ENCODE measurements at regions not wholly inside any gene's neighbourhood (a gene's known extent, or its start where the extent isn't known, plus 50 kb on each side); places are given as distances from the start of the nearest gene placed in this dataset.

GRCh38 chr5:44868541-44868940 lies 59.8 kb downstream of the MRPS30 start:
- DNase-seq: no peak

- no peak for DNase-seq
These were observed 61.2 kb downstream of the MRPS30 start for GRCh38 chr5:44869928-44870327.

GRCh38 chr5:44870430-44870829 lies 61.7 kb downstream of the MRPS30 start:
- DNase-seq: no peak

DNA sequence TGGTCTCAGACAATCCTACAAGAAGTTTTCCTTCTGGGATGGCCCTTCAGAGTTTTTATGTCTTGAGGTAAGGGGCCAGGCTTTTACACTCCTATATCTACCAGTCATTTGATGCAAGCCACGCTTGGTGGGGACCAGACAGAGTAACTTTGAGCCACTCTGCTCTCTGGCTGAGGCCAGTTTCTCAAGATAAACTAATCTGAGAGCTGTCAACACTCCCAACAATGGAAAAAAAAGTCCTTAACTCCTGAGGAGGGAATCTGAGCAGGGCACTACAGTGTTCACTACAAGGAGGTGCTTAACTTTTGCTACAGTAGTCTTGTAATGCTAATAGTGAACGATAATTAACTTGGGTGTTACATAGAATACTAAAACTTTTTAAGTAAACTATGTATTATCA lies 62.7 kb downstream of the MRPS30 start:
- DNase-seq: no peak

DNA sequence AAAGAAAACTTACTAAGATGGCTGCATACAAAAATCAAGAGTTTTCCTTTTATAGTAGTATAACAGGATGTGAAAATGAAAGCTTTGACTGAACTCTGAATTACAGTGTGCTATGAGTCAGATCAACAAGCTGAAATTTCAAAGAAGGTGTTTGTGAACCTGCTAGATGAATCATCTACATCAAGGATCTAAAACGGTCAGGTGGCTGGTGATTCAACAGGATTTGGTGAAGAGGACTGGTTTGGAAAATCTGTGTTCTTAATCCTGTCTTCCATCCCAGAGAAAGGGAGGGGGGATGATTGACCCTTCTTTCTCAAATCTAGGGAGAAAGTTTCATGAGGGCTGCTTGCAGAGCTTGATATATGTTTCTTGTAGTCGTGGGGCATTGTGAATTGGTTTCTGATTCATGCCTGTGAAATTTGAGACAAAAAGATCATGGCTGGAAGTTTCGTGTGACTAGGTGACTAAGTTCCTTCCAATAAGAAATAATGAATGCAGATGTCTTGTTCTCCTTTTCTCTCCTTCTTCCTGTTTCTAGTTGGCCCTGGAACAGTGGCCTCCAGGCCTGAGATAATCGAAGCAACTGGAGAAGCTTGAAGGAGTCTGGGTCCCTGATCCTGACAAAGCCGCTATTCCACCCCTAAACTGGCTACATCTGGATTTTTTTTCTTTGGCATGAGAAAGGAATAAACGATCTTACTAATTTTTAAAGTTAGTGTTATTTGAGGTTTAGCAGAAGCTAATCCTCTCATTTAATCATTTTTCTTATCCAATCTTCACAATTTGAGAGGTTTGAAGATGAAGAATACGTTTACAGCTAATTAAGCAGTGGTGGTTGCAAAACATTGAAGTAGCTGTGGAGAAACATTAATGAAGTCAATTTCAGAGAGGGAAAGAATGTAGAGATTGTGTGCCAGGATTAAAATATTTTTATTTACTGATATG lies 67.2 kb downstream of the MRPS30 start:
- DNase-seq: no peak

GRCh38 chr5:44881266-44881665 lies 72.5 kb downstream of the MRPS30 start:
- no peak for DNase-seq

GRCh38 chr5:44884036-44884435 lies 75.3 kb downstream of the MRPS30 start:
- no peak for DNase-seq

GRCh38 chr5:44885903-44886302 lies 77.2 kb downstream of the MRPS30 start:
- DNase-seq: no peak

DNA sequence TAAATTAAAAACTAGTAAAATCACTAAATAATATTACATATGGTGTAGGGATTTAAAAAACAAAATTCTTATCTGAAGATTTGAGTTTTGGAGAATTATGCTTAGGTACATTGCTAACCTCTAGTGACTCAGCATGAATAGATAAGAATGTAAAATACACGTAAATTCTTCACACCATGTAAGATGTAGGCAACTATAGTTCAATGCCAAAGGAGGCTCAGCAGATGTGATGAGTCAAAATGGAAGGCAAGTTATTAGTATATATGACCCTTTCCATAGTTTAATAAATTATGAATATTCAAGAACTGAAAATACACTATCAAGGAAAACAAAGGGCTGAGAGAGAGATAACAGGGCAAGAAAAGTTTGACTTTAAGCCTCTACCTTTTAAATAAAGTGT lies 79.0 kb downstream of the MRPS30 start:
- no peak for DNase-seq

- no peak for DNase-seq
These were observed 79.7 kb downstream of the MRPS30 start for GRCh38 chr5:44888435-44888834.

DNA sequence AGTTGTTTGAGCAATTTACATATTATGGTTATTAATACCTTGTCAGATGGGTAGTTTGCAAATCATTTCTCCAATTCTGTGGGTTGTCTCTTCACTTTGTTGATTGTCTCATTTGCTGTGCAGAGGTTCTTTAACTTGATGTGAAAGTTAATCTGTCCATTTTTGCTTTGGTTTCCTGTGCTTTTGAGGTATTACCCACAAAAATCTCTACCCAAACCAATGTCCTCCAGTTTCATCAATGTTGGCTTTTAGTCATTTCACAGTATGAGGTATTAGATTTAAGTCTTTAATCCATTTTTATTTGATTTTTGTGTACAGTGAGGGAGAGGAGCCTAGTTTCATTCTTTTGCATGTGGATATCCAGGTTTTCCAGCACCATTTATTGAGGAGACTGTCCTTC lies 82.4 kb downstream of the MRPS30 start:
- no peak for DNase-seq

DNA sequence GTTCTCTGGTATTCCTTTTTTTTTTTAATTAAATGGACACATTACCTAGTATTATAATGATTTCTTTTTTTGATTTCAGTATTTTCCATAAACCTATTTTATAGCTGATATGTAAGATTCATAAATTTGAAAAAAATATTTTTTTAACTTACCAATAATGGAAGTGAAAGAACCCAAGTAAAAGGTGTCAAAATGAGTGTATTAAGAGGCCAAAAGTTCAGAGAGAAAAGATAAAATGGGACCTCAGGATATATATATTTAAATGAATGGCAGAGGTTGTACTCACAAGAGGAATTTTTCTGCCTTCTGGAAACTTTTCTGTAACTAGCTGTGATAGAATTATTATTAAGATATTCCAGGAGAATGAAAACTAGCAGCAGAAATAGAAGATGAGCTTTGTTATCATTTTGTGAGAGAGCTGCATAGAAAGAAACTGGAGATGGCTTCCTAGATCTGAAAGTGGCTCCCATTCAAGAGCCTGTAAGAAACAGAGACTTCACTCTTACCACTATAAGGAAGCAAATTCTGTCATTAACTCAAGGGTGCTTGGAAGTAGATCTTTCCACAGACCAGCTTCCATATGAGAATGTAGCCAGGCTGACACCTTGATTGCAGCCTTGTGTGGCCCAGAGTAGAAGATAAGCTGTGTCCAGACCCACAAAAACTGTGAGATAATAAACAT lies 91.7 kb downstream of the MRPS30 start:
- DNase-seq: no peak

DNA sequence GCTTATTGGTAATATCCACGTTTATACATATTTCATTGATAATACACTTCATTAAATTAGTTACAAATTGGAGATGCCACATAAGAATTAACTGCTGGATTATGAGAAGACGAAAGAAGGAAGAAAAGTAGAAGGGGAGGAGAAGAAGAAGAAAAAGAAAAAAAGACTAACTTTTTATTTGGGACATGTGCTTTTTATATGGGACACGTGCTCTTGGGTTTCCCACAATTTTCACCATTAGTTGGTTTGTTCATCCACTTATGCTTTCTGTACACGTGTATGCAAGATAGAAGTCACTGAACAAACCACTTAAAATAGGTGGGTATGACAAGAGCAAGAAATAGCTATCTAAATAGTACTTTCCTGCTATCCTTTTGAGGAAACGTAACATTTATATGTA lies 98.6 kb downstream of the MRPS30 start:
- DNase-seq: no peak

DNA sequence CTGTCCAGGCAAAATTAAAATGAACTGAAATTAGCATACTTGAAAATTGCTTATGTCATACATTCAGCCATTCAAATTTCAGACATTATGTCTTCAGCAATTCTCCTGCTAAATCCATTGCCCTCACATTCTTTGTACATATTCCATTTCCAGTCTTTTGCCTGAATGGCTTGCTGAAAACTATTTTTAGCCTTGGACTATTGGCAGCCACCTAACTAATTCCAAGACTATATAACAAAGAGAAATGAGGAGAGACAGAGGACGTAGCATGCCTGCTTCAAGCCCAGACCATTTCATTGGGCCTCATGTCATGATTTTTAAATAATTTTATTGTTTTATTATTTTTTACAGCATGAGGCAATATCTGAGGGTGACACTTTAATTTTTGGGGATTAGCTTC lies 100.3 kb downstream of the MRPS30 start:
- DNase-seq: no peak

GRCh38 chr5:44911501-44911900 lies 102.8 kb downstream of the MRPS30 start:
- DNase-seq: no peak

GRCh38 chr5:44914221-44914620 lies 105.5 kb downstream of the MRPS30 start:
- no peak for DNase-seq

DNA sequence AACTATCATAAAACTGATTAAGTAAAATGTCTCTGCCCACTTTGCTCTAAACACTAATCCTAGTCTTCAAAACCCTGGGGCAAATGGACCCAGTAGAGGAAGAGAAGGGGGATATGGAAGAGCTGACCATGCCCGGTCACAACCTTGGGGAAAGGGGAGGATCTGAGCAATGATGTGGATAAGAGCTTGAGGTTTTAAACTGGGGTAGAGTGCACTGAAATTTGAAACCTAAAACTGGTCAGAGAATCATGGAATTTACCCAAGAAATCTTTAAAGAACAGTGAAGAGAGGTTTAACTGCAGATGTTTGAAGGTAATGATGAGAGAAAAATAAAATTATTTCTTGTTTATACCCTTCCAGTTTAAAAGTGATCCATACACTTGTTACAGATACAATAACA lies 110.8 kb downstream of the MRPS30 start:
- no peak for DNase-seq

DNA sequence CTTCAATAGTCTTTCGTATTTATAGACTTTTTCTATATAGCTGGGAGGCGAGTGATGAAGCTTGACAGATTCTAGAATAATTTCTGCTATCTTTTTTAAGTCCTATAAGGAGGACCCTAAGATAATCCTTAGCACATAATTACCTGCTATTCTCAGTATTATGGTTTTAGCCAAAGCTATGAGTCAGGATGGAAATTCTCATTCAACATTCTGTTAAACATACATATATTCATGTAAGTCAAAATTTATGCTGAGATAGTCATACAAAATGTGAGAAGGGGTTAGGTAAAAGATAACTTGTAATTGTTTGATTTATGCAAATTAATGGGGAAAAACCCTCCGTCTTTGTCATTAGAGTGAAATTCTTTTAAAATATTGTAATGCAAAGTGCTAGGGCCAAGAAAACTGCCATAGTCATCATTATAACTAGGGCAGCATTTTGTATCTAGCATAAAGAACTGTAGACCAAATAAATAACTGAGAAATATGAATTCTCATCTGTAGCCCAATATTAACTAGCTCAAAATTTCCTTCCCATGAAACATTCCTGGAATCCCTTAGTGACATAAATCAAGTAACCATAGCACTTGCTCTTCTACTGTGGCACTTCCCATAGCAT lies 118.5 kb downstream of the MRPS30 start:
- no peak for DNase-seq

DNA sequence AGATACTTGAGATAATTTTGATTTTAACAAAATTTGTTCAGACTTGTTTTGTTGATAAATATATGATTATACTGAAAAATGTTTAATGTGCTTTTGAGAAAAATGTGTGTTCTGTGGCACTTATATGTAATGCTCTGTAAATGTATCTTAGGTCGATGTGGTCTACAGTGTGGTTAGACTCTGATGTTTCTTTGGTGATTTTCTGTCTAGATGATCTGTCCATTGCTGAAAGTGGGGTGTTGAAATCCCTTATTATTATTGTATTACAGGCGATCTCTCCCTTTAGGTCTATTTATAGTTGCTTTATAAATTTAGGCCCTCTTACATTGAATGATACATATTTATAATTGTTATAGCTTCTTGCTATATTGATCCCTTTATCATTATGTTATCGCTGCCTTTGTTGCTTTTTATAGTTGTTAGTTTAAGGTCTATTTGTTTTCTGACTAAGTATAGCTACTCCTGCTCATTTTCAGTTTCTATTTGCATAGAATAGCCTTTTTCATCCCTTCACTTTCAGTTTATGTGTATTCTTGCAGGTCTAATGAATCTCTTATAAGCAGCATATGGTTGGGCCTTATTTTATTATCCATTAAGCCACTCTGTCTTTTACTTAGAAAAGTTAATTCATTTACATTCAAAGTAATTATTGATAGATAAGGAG lies 124.3 kb downstream of the MRPS30 start:
- no peak for DNase-seq

DNA sequence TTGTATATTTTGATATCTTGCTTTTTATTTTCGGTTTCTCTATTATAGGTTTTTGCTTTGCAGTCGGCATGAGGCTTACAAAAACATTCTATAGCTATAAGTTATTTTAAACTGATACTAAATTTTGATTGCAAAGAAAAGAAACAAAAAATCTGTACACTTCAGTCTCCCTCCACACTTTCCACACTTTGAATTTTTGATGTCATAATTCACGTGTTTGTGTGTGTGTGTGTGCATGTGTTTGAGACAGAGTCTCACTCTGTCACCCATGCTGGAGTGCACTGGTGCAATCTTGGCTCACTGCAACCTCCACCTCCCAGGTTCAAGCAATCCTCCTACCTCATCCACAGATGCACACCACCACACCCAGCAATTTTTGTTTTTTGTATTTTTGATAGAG lies 124.9 kb downstream of the MRPS30 start:
- no peak for DNase-seq

DNA sequence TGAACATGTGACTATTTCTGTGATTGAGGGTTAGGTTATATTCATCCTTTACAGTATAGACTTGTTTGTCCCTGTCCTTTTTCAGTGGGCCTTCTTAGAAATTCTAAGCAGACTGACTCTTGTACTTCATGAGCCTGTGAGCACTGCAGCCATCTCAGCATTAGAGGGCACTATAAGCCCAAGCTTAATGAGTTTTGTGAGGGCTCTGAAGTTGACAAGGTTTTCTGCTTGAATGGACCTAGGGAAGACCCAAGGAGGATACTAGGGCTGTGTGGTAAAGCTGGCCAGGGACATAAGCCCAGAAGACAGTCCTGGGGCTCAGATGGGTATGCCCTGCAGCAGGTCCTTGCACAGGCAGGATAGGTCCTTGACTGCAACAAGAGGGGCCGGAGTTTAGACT lies 126.5 kb downstream of the MRPS30 start:
- DNase-seq: no peak

GRCh38 chr5:44935871-44936270 lies 127.1 kb downstream of the MRPS30 start:
- DNase-seq: no peak

GRCh38 chr5:44942524-44943001 lies 133.8 kb downstream of the MRPS30 start:
- DNase-seq: no peak

Data from KG1 (cell line).